Left ventricle myocardium superior (tissue), 1 donor: ENCODE measurements at regions not wholly inside any gene's neighbourhood (a gene's known extent, or its start where the extent isn't known, plus 50 kb on each side); places are given as distances from the start of the nearest gene placed in this dataset.

ENCODE experiments used
- ATAC-seq: fragments of 200-7000 bp; cut with Tn5 transposase; one replicate; pipeline ENCODE4 v1.9.1; 2020; ENCODE audit warnings: mild to moderate bottlenecking, moderate library complexity
- DNase-seq: peaks from one replicate; pipeline ENCODE4 v3.0.0-alpha.2; 2020
- intact Hi-C: fragments of 100-400 bp; cut with micrococcal nuclease; formaldehyde crosslinking; loops from one replicate; pipeline ENCODE4 v1.11.0; 2022
- donor health status: DM: no; HTN: yes; CAD: no; lungs with severe emphysema.

DNA sequence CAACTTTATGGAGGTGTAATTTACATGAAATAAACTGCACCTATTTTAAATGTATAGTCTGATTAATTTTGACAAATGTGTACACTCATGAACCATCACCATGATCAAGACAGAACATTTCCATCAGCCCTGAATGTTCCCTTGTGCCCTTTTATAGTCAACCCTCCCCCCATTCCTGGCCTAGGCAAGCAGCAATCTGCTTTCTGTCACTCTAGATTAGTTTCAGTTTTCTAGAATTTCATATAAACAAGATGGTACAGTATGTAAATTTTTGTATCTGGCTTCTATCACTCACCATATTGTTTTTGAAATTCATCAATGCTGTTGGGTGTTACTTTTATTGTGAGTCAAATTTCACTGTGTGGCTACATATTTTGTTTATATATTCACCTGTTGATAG is 234.2 kb upstream of the RPS6KA3 start:
- no peak for ATAC-seq
- intact Hi-C loops = no loop called here
- no peak for DNase-seq

DNA sequence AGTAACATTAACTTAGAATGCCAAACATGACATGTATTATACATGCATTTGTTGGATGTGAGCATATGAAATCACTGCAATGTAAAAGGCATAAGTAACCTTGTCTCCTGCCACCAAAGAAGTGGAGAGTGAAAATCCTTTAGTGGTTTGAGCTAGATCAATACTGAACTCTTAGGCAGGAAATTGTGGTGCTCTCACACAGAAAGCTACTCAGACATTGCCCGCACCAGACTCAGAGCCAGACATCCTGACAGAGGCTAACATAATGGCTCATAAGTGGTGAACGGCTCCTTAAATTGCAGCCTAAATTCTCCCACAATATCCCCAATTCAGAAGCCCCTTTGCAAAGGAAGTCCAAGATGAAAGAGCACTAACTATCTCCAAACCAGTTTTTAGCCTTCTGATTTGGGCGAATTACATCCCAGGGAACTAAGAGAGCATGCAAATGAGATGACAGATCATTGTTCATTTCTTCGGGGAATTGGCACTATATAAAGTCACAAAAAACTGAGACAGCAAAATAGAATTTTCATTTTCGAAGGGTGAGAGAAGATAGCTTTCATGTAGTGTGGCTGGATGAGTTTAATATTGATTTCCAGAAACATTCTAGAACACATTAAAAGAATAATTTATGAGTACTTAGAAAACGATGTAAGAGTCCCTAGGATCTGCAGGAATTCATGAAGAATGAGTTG is 233.6 kb upstream of the RPS6KA3 start:
- DNase-seq = no peak
- ATAC-seq = no peak
- intact Hi-C loops = no loop called here

DNA sequence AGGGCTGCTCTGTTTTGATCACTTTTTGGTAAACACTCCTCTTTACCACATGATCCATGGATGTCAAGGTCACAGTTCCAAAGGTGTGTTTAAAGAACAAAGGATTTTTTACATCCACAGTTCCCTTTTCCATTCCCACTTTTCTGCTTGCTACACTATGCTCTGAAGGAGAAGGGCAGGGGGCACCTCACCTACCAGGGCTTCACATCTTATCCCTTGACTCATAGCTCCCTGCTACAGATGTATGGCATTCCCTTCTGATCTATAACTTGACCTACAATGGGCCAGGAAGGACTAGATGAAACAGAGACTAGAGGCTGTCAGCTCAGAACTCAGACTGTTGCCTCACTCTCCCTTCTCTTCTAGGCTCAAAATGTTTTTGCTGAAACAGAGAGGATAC is 233.1 kb upstream of the RPS6KA3 start:
- intact Hi-C loops = no loop called here
- no peak for ATAC-seq
- DNase-seq = no peak

DNA sequence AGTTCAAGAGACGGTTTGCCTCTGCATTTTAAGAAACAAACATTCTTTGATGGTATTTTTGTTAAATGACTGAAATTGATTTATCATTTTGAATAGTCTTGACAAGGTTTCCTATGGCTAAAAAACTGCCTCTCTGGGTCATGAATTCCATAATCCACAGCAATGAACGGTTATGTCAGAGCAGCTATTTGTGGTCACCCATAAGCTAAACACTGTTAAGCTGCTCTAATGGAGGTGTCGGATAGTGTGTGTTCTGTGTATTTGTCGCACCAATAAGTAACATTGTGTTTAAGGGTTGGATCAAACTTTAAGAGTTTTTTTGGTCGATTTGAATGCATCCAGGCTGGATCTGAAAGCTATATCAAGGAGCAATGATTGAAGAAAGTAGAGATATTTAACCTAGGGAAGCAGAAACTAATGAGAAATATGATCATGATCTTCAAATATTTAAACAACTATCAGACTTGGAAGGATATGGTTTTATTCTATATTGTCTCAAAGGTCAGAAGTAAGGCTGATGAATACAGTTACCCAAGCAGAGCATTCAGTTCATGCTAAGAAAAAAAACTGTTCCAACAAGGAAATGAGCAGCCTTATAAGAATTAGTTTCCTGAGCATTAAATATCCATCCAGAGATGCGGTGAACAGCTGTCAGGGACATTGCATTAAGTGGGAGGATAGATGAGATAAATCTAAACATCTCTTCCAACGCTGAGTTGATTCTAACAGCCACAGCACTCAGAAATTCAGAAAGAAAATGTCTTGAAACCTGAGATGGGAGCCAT is 232.3 kb upstream of the RPS6KA3 start:
- intact Hi-C loops = no loop called here
- DNase-seq (no peak), ATAC-seq (no peak)

DNA sequence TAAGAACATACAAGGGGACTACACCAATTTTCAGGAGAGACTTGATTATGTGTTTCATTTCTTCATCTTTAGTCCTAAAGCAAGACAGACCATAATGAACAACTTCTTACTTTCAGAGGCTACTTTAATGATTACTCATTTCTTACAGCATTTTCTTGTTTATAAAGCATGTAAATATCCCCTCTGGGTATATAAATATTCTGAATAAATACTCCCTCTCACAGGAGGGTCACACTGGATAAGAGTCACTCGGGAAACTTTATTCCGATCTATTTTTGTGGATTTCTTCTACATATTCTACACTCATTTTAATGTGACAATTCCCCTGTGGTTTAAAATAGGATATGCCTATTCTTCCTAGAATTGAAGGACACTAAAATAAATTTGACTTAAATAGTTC is 228.9 kb upstream of the RPS6KA3 start:
- ATAC-seq = no peak
- no peak for DNase-seq
- intact Hi-C loops = no loop called here

DNA sequence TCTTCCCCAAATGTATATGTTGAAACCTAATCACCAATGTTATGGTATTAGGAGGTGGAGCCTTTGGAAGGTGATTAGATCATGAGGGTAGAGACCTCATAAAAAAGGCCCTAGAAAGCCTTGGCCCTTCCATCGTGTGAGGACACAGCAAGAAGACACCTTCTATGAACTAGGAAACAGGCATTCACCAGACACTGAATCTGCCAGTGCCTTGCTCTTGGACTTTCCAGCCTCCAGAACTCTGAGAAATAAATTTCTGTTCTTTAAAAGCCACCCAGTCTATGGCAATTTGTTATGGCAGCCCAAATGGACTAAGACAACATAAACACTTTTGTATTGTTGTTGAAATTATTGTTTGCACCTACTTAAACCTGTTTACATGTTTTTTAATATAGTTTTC is 221.8 kb upstream of the RPS6KA3 start:
- ATAC-seq (no peak), DNase-seq (no peak)
- intact Hi-C loops = no loop called here

DNA sequence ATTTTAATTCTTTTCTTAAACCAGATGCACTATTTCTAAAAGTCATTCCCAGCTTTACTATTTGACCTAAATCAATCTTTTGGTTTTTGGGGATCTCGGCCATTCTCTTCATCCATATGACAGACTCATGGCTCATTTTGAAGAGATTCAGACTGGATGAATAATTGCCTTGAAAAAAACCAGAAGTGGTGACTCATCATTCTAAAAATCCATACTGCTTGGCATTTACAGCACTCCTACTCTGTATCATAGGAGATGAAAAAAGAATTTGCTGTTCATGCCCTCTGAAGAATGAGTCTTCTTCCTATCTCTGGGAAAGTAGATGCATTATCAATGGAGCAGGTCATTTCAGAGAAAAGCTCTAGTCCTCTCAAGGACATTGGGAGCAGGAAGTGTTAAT is 220.5 kb upstream of the RPS6KA3 start:
- intact Hi-C loops = no loop called here
- DNase-seq = no peak
- no peak for ATAC-seq

DNA sequence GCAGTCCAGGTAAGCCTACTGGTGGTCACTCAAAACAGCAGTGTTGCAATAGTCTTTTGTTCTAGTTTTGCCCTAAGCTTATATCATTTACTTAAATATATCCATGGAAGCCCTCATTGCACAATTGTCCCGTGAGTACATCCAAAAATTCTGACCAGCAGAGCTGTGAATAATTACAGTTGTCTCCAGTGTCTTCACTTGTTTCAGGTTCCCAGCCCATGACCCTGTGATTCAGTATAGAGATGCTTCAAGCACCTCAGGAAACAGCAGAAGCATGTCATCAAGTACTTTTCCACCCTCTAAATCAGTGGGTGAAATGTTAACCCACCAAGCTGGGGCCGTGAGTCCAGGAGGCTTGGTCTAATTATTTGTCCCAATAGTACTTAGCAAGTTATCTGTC is 214.9 kb upstream of the RPS6KA3 start:
- intact Hi-C loops = no loop called here
- DNase-seq = no peak
- no peak for ATAC-seq

DNA sequence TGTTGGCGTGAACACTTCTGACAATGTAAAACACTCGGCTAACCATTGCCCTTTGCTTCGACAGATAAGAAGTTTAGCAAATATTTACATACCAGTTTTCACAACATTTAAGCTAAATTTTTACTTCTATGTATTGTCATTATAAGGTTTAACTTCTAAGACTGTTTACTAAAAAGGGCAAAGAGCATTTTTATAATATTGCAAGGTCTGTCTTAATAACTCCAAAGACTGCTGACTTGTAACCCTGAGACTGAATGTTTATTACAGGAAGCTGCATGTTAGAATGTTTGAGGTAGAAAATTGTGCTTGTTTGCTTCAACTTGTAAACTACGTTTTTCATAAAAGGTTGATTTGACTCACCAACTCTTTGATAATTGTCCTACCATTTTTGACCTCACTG is 213.2 kb upstream of the RPS6KA3 start:
- ATAC-seq (no peak), DNase-seq (no peak)
- intact Hi-C loops = no loop called here

DNA sequence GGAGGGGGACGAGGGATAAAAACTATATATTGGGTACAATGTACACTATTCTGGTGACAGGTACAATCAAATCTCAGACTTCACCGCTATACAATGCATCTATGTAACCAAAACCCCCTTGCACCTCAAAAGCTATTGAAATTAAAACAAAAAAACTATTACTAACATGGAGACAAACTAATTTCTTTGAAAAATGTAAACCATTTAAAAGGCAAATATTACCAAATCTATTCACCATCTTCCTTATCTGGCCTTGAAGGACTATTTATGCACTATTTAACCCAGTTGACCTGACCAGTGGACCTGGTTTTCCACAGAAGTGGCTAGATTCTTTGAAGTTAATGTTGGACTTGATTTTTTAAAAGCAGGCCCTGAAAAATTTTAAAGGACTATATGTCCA is 212.3 kb upstream of the RPS6KA3 start:
- ATAC-seq (no peak), DNase-seq (no peak)
- intact Hi-C loops = no loop called here

DNA sequence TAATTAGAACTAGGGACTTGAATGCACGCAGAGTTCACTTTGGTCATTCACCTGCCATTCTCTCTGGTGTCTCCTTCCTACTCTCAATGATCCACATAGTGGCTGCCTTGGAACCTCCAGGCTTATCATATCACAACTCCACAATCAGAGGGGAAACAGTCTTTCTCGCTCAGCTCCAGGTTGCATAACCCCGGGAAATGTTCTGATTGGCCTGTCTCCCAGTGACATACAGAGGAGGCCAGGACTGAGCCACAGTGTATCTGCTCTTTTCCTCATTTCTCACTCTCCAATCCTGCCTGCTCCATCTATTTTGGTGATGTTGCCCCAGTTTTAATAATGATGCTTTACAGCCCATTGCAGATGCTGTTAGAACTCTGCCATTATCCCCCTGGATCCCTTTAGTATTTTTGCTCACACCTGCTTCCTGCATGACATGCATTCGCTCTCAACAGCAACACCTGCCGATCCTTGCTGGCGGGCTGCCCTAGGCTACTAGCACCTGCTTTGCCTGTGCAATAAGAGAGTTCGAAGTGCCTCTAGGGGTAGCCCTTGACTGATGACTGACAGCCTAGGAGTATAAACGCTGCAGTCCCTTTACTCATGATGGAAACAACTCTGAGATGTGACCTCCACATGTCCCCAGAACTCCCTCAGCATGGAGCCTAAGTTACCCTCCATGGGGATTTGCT is 211.3 kb upstream of the RPS6KA3 start:
- no peak for DNase-seq
- no peak for ATAC-seq
- intact Hi-C loops = no loop called here

DNA sequence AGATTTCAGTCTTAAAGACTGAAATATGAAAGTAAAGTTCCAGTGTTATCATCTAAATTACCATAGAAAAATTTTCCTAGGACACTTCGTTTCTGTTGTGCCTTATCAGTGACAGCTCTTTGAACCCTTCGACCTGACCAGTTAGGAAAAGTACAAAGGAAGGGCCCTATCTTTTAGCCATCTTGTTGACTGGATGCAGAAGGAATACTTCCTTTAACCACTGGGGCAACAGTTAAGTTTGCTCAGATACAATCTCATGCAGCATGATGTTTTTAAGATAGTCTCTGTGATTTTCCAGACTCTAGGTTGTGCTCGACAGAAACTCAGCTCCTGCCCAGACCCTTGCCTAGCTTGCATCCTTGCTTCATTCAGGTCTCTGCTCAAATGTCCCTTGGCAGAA is 210.5 kb upstream of the RPS6KA3 start:
- intact Hi-C loops = no loop called here
- DNase-seq (no peak), ATAC-seq (no peak)

DNA sequence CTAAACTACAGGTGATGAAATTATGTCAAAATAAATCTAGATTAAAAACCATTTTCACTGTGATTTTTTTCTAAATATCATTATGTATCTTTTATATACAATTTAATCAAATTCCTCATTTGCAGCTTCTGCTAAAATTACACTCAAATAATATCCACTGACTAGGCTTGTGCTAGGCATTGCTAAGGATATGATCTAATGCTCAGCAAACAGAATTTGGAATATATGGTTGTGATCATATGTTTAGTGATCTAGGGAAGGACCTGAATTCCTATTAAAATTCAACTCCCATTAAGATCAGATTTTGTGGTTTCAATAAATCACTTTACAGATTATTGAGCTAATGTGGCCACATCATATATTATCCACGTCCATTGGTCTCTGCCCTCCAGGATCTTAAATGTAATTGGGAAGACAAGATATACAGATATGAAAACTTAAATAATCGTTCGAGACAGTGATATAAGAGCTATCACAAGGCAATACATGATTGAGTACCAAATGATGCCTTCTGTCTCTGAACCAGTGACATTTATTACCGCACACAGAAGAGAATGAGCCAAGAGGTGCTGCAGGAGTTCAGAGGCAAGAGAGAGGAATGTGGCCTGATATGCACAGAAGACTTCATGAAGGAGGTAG is 206.0 kb upstream of the RPS6KA3 start:
- intact Hi-C loops = no loop called here
- DNase-seq (no peak), ATAC-seq (no peak)

DNA sequence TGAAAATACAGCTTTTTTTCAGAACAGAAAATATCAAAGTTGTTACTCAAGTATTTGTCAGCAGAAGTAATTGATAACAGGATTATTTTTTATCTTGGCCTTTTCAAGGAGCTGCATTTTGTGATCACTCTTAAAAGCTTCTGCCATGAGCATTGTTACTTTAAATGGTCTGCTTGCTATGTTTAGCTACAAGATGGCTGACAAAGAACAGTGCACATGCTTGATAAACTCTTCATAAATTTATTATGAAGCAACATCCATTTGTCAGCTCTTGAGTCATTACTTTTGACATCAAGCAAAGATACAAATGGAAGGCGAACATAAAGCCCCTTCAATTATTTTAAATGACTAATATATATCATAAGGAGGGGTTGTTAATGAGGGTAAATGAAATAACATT is 205.4 kb upstream of the RPS6KA3 start:
- intact Hi-C loops = no loop called here
- ATAC-seq (no peak), DNase-seq (no peak)

DNA sequence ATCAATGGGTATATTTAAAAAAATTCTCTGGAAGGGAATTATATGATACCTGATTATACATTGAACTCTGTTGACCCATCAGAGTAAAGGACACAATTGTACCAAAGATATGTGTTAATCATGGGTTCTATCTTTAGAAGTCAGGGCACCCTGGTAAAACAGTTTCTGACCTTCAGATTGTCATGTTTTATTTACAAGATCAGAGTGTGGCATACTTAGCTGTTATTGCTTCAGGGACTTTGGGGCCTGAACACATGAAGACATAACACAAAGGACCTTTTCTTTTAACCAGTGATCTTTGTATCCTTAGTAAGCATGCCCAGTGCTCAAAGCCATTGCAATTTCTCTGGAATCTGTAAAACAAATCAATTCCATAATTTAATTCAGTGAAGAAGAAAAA is 204.8 kb upstream of the RPS6KA3 start:
- ATAC-seq (no peak), DNase-seq (no peak)
- intact Hi-C loops = no loop called here

DNA sequence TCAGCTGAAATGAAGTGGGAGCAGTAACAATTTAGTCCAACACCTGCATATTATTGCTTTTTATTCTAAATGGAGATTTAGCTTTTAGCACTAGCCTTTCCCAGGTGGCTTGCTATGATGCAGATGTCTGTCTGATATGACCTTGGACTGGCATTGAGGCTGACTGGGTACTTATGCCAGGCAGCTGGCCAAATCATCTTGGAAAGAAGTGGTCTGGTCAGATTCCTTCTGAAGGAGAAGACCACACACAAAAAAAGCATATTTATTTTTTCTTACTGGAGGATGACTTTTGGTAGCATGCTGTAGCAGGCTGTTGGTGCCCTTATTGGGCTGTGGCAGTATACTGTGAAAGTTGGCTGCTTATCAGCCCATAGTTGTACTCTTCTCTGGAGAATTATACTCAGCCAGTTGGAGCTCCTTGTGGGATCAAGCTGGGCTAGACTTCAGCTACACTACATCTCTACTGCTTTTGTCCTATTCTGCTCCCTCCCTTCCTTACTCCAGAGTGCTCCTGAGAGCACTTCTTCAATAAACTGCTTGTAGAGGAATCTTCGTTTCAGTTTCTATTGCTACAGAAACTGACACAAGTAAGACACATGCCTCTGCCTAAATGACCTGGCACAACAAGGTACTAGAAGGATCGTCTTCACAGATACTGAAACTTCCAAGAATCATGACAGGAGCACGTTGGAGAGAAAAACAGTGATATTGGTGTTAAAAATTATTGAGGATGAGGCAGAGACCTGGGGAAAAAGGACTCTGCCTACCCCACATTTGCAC is 196.8 kb upstream of the RPS6KA3 start:
- ATAC-seq = no peak
- no peak for DNase-seq
- intact Hi-C loops = no loop called here

DNA sequence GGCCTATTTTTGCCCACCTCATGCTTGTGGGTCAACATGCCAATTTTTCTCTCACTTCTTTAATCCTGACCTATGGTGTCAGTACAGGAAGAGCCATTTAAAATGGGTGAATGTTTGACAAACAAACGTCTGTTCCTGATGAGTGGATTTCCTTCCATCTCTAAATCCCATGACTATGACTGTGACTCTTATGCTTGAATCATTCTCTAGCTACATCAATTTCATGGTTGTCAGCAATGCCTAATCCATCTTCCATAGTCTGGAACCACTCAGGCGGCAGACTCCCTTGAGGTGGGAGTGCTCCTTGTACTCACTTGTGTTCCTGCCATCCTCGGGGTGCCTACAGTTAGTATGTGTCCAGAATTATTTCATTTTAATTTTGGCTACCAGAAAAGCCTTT is 194.9 kb upstream of the RPS6KA3 start:
- DNase-seq = no peak
- intact Hi-C loops = no loop called here
- no peak for ATAC-seq

DNA sequence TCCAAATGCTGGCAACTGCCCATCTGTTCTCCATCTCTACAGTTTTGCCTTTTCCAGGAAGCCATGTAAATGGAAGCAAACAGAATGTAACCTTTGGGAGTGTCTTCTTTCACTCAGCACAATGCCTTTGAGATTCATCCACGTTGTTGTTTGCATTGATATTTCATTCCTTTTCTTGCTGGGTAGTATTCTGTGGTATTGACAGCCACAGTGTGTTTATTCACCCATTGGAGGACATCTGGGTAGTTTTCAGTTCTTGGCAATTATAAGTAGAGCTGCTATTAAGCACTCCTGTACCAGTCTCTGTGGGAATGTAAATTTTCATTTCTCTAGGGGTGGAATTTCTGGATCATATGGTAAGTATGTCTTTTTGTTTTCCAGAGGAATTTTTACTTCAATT is 194.3 kb upstream of the RPS6KA3 start:
- DNase-seq = no peak
- no peak for ATAC-seq
- intact Hi-C loops = no loop called here
